Left ventricle myocardium inferior (tissue), 1 donor: ENCODE measurements at regions not wholly inside any gene's neighbourhood (a gene's known extent, or its start where the extent isn't known, plus 50 kb on each side); places are given as distances from the start of the nearest gene placed in this dataset.

Source experiments
- DNase-seq: peaks from one replicate; pipeline ENCODE4 v3.0.0-alpha.2; 2020
- H3K27ac ChIP-seq: fragments of 200-600 bp; replicated peaks from 2 replicates; pipeline ENCODE4 v1.8.0; 2021
- H3K27me3 ChIP-seq: fragments of 200-600 bp; 2 replicates; pipeline ENCODE4 v1.8.0; 2021; ENCODE audit warnings: low read depth
- H3K36me3 ChIP-seq: fragments of 200-600 bp; 2 replicates; pipeline ENCODE4 v1.8.0; 2021
- H3K4me1 ChIP-seq: fragments of 200-600 bp; 2 replicates; pipeline ENCODE4 v1.8.0; 2021
- H3K4me3 ChIP-seq: fragments of 200-600 bp; 2 replicates; pipeline ENCODE4 v1.8.0; 2021; ENCODE audit warnings: mild to moderate bottlenecking, moderate library complexity
- H3K9me3 ChIP-seq: fragments of 200-600 bp; replicated peaks from 2 replicates; pipeline ENCODE4 v1.8.0; 2021
- CTCF ChIP-seq: fragments of 200-600 bp; IDR thresholded peaks from 2 replicates; pipeline ENCODE4 v1.8.0; 2021; ENCODE audit warnings: antibody characterized with exemption, mild to moderate bottlenecking, borderline replicate concordance
- intact Hi-C: fragments of 100-400 bp; cut with micrococcal nuclease; formaldehyde crosslinking; loops from one replicate; pipeline ENCODE4 v1.11.0; 2022
- donor health status: DM: no; HTN: yes; CAD: no; lungs with severe emphysema.

GRCh38 chr2:71792926-71793761 is 339.8 kb downstream of the DYSF start:
- H3K27me3 ChIP-seq: peaks cover 9% of the 10 kb centered on the region
- no peak for TF ChIP-seq CTCF
- intact Hi-C loops: no loop called here
- H3K36me3 ChIP-seq: no peaks in the 10 kb centered on the region
- H3K4me3 ChIP-seq: no peak overlapping the region
- peaks cover 2% of the 10 kb centered on the region for H3K4me1 ChIP-seq
- no peak for DNase-seq
- no peaks in the 10 kb centered on the region for H3K9me3 ChIP-seq
- no peak overlapping the region for H3K27ac ChIP-seq

- TF ChIP-seq CTCF: no peak
- H3K36me3 ChIP-seq: no peaks in the 10 kb centered on the region
- H3K27ac ChIP-seq: no peak overlapping the region
- H3K9me3 ChIP-seq: no peaks in the 10 kb centered on the region
- H3K4me3 ChIP-seq: no peak overlapping the region
- no peaks in the 10 kb centered on the region for H3K4me1 ChIP-seq
- intact Hi-C loops: no loop called here
- no peak for DNase-seq
- peaks cover 9% of the 10 kb centered on the region for H3K27me3 ChIP-seq
Measured at GRCh38 chr2:71791501-71792135, 338.3 kb downstream of the DYSF start.

DNA sequence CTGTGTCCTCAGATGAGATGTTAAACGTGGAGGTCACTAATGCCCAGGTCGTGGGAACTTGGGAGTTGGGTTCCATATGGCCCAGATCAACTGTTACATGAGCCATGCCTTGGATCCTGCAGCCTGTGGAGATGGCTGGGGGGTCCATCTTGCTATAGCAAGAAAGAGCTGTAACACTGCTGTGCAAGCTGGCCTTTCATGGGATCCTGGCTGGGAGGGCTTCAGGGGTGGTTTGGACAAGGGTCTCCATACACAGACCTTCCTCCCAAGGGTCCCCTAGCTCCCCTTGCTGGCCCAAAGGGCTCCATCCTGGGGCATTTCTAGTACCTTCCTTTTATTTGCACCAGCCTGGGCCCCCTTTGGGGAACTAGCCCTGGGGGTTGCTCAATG is 337.7 kb downstream of the DYSF start:
- intact Hi-C loops: no loop called here

DNA sequence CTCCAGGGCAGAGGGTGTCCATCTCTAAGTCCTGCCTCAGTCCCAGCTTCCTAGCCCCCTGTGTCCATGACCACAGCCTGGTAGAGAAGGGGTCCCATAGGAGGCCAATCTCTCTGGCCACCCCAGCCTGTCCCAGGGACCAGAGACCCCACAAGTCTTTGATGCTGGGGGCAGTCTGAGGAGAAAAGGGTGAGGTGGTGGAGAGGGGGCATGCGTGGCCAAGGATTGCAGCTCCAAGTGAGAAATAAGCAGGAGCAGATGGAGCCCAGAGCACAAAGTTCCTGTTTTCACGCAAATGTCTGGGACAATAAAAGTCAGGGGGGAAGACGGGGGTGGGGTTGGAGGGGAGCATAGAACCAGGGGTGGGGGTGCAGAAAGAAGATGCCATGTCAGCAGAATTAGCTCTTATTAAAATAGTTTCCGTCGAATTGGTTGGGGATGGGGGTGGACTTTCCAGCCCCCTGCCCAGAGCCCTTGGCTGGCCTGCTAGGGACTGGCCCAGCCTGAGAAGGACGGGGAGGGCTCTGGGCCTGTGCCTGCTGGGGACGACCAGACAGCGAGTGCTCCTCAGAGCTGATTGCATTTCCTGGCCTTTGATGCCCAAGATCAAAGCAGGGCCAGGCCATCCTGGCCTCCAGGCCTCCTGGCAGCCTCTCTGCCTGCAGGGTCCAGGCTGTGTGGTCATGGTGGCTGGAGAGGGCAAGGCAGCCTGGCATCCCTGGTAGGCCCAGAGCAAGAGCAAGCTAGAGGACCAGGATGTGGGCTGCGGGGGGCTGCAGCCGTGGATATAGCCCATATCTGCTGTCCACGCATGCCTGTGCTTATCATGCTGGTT is 337.1 kb downstream of the DYSF start:
- intact Hi-C loops: no loop called here
- no peak for TF ChIP-seq CTCF
- no peak for DNase-seq

More for the DNA sequence above, 337.7 kb downstream of the DYSF start:
- no peak for DNase-seq
- Histone ChIP-seq H3K9me3 (no peaks in the 10 kb centered on the region), H3K27me3 (peaks cover 9% of the 10 kb centered on the region), H3K4me3 (no peak overlapping the region), H3K27ac (no peak overlapping the region), H3K4me1 (no peaks in the 10 kb centered on the region), H3K36me3 (no peaks in the 10 kb centered on the region)
- no peak for TF ChIP-seq CTCF

DNA sequence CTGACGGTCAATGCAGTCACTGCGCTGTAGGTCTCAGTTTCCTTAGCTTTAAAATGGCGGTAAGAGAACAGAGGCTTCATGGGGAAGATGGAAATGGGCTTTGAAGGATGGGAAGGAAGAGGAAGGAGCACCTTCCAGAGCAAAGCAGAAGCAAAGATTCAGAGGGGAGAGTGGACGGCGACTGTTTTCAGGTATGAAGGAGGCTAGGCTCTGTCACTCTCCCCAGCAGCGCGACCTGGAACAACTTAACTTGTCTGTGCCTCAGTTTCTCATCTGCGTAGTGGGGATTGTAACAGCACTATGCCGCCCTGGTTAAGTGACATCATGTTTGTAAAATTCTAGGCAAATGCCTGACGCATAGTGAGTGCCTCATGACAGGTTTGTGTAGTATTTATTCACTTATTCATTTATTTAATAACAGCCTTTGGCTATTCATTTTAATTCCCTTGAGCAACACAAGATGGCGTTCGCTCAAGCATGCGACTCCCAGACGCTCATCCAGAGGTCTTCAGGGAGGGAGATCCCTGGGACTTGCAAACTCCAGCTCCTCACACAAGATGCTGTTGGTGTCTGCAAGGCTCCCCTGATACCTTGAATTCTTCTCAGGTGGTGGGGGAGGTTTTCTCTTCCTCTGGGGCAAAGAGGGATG is 336.3 kb downstream of the DYSF start:
- H3K4me1 ChIP-seq: no peaks in the 10 kb centered on the region

More for the DNA sequence above, 337.1 kb downstream of the DYSF start:
- Histone ChIP-seq H3K4me3 (no peak overlapping the region), H3K27me3 (peaks cover 9% of the 10 kb centered on the region), H3K36me3 (no peaks in the 10 kb centered on the region), H3K27ac (no peak overlapping the region), H3K4me1 (no peaks in the 10 kb centered on the region), H3K9me3 (no peaks in the 10 kb centered on the region)

More for the DNA sequence above, 336.3 kb downstream of the DYSF start:
- intact Hi-C loops: no loop called here
- Histone ChIP-seq H3K4me3 (no peak overlapping the region), H3K36me3 (no peaks in the 10 kb centered on the region), H3K27me3 (peaks cover 9% of the 10 kb centered on the region), H3K9me3 (no peaks in the 10 kb centered on the region), H3K27ac (no peak overlapping the region)
- DNase-seq: no peak
- no peak for TF ChIP-seq CTCF
